Omental fat pad (tissue), 3 donors: ENCODE measurements at regions not wholly inside any gene's neighbourhood (a gene's known extent, or its start where the extent isn't known, plus 50 kb on each side); places are given as distances from the start of the nearest gene placed in this dataset.

Source experiments
- ATAC-seq: fragments of 150-250 bp; one replicate; pipeline ENCODE4 v1.9.1; 2016; ENCODE audit warnings: mild to moderate bottlenecking, moderate library complexity; ENCODE audit not compliant: low FRiP score
- DNase-seq: peaks from one replicate; pipeline ENCODE4 v3.0.0-alpha.2; 2019; ENCODE audit warnings: low spot score
- CTCF ChIP-seq, 3 donors: fragments of 450-650 bp; IDR thresholded peaks; one replicate each; pipeline ENCODE4 v1.5.1; 2016 to 2017; ENCODE audit warnings: antibody characterized with exemption in 3 of 3, mild to moderate bottlenecking in 3 of 3, moderate library complexity in 2 of 3

GRCh38 chr6:79756496-79756895 is 125.4 kb downstream of the SH3BGRL2 start:
- DNase-seq (no peak), ATAC-seq (no peak)
- no peak for TF ChIP-seq CTCF (IDR thresholded peaks at IDR 0.05)

- ATAC-seq: no peak
- TF ChIP-seq CTCF (IDR thresholded peaks at IDR 0.05): no peak
These were observed 124.8 kb downstream of the SH3BGRL2 start for GRCh38 chr6:79755967-79756366.

More at GRCh38 chr6:79755967-79756366, 124.8 kb downstream of the SH3BGRL2 start:
- DNase-seq: no peak
